HG03521 (cell line): ENCODE measurements at regions not wholly inside any gene's neighbourhood (a gene's known extent, or its start where the extent isn't known, plus 50 kb on each side); places are given as distances from the start of the nearest gene placed in this dataset.
"Not testable (repeated sequence)": the region's sequence is repeated elsewhere in the genome, so short reads cannot be mapped to it uniquely, and the experiment has no call there.

ENCODE experiments used
- ATAC-seq: cut with Tn5 transposase; IDR thresholded peaks from one replicate; pipeline ENCODE4 v1.9.1; 2021; ENCODE audit warnings: mild to moderate bottlenecking, moderate library complexity; ENCODE audit not compliant: unreplicated experiment

DNA sequence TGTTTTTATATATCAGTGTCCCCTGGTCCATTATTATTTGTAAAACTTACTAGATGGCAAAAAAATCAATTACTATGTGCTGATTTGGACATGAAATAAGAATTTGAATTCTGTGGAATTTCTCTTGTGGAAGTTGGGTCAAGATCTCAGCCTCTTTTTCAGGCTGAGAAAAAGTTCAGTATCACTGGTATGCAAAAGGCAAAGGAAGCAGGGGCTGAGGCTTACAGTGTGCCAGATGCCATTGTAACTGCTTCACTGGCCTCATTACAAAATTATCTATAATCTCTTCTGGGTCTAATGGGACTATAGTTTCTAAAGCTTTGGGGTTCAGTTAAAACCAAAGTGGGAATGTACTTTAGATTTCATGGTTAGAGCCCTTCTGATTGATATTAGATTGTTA is 125.9 kb upstream of the SLC7A14 start:
- ATAC-seq, result no peak

- no peak for ATAC-seq
Measured at GRCh38 chr3:170709046-170709445, 123.2 kb upstream of the SLC7A14 start.

DNA sequence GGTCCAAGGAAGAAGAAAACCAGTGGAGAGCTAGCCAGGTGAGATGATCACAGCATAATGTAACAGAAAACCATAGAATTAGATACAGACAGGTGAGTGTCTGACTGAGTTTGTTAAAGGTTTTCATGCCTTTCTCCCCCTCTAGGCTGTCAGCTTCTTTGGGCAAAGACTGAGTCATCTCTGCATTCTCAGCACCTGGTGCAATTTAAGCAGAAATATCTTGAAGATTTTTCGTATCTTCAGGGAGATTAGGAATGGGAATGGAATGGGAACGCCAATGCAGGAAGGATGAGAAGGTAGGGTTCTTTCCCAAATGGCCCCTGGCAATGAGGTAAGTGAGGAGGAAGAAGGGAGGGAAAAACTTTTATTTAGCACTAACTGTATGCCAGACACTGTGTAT is 122.0 kb upstream of the SLC7A14 start:
- no peak for ATAC-seq

DNA sequence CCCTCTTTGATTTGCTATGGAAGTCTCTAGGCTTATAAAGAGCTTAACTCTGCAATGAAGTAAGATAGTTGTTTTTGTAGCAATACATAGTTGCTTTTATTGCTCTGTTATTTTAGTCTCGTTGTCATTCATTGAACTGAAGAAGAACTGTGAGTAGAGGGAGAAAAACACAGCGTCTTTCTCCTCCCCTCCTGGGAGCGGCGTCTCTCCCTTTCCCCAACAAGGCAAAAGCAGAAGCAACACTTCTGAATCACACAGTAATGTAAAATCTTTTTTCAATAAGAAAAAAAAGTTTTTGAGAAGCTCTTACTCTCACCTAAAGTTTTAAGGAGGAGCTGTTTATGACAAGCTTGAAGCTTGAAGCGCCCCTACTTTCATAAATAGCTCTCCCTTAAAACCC is 119.3 kb upstream of the SLC7A14 start:
- no peak for ATAC-seq

GRCh38 chr3:170703121-170703588 is 117.3 kb upstream of the SLC7A14 start:
- ATAC-seq, result no peak

DNA sequence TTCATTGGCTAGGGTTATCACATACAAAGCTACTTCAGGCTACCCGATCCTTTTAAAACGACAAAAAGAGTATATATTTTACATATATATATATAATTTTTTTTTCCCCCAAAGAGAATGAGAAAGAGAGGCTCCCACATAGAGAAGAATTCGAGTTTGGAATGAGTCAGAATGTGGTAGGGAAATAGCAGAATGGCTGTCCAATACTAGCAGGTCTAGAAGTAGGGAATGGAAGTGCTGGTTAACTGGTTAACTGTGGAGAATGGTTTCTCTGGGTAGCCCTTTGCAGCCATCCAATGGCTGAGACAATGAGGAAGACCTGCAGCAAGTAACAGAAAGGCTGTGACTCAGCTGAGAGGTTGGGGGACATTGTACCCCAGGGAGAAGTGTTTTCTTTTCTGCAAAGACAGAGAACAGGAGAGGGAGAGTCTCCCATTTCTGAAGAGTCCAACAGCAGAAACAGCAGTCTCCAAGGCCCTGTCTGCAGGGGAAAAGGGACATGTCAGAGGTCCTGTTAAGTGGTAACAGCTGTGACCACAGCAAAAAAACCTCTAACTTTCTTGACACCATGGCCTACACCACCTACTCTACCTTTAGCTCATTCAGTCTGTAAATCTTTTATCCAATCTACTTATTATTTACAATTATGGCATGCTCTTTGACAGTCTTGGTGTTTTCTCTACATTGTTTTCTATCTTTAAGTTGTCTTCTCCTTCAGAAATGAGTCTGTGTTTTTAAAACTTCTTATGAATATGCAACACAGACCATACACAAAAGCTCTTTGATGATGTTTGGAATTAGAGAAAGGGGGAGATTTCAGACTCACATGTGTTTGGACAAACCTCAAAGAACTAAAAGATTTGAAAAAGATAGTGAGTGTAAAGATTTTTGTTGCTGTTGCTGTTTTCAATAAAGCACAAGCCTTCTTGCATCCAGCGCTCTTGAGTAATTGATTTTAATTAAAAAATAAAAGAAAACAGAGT is 116.1 kb upstream of the SLC7A14 start:
- ATAC-seq, result no peak

DNA sequence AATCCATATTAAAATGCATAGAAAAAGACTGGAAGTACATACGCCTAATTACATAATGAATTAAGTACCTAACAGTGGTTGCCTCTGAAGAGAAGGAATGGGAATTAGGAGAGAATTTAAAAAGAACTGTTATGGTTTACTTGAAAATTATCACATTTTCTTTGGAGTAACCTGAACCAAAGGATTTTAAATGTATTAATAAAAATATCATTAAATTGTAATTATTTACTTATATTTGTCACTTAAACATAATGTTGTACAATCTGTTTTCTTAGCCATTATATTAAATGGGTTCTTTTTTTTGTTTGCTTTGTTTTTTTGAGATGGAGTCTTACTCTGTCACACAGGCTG is 114.2 kb upstream of the SLC7A14 start:
- no peak for ATAC-seq

GRCh38 chr3:170699158-170700053 is 113.5 kb upstream of the SLC7A14 start:
- no peak for ATAC-seq

GRCh38 chr3:170697908-170698307 is 112.0 kb upstream of the SLC7A14 start:
- ATAC-seq, result no peak

DNA sequence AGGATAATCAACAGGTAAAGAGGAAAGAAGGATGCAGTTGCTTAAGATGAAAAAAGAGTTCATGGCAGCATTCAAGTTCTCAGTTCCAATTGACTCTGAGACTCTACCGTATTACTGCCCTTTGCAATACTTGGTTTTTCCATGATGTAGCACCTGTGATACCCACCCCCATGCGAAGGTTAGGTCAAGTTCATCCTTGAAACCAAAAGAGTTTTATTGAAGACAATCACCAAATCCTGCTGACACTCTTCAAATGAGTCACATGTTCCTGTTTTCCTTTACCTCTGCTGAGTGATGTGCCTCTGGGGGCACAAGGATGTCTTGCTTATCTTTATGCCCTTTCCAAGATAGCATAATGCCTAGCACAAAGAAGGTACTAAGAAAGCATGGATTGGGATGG is 111.3 kb upstream of the SLC7A14 start:
- no peak for ATAC-seq

DNA sequence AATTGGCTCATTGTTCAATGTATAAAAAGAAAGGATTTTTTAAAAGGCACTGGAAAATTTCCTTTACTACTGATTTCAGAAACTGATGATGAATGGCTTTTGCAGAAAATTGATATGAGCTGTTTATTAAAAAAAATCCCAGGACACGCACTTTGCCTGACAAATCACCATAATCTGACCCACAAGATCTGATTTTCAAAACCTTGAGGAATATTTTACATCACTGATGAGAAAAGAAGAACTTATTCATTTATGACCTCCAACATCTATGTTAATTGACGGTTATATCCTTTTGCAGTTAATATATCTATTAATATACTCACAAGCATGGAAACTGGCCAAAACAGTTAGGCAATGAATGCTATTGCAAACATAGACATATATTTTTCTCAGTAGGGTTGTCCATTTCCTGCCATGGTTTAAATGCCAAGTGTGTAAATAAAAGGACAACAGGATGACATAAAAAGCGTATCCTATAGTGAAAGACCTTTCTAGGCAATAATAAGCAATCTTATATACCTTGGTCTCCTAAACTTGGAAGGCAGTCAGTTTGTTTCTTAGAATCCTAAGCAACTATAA is 109.7 kb upstream of the SLC7A14 start:
- no peak for ATAC-seq

DNA sequence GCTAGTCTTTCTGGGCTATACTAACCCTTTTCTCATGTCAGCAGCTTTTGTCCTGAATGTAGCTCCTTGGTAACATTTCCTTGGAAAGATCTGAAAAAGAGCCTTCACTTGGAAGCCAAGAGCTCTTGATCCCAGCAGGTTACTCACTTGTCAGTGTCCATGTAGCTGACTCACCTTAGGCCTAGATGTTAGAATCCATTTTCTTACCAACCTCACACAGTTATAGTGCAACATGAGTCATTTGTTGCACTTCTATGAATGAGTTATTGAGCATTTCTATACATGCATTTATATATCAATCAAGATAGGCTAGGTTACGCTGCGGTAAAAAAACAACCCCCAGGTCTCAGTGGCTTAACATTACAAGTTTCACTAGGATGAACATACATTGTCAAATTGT is 106.8 kb upstream of the SLC7A14 start:
- no peak for ATAC-seq

GRCh38 chr3:170690661-170690981 is 104.7 kb upstream of the SLC7A14 start:
- no peak for ATAC-seq

DNA sequence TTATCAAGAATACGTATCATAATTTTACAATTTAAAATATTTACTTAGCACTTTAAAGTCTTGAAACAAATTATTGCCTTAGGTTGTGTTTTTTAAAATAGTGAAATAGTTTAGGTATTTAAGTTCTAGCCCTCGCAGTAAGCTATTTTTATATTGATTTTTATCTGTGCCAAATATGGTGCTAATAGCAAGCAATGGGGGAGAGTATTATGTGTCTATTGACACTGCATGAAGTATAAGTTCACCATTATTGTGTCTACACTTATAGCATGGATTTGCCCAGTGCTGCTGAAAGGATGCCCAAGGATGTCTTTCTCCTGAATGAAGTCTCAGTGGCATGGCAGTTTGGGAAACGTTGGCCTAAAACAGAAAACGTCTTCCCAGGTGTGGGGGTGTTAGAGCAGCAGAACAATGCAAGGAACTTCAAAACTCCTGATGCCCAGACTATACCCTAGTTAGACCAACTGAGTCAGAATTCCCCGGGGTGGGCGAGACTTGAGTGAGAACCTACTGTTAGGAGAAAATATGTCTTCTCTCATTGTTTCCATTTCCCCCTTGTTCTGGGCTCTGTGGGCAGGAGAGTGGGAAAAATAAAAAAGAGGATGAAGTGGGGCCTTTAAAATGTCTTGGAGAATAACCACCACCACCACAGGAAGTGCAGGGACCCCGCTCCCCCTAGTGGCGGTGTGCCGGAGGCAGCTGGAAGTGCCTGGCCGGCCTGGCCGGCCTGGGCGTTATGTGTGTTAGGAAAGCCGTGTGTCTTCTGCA is 104.2 kb upstream of the SLC7A14 start:
- ATAC-seq, result no peak

DNA sequence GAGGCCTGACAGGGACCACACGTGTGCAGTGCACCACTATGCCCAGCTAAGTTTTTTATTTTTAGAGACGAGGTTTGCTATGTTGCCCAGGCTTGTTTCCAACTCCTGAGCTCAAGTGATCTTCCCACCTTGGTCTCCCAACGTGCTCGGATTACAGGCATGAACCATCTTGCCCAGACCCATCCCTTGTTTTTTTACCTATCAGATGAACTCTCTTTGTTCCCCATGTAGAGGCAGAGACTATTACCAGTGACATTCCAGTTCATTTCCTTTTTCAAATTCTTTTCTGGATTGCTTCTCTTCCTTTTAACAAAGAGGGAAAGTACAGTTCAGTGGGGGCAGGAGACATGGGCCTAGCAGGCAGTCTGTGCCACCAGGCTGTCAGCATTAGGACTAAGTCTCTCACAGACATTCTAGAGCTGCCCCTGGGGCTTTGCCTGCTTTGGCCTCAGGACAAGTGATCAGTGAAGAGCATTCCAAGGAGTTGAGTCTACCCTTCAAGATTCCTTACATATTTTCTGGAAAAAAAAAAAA is 103.5 kb upstream of the SLC7A14 start:
- ATAC-seq, result no peak

DNA sequence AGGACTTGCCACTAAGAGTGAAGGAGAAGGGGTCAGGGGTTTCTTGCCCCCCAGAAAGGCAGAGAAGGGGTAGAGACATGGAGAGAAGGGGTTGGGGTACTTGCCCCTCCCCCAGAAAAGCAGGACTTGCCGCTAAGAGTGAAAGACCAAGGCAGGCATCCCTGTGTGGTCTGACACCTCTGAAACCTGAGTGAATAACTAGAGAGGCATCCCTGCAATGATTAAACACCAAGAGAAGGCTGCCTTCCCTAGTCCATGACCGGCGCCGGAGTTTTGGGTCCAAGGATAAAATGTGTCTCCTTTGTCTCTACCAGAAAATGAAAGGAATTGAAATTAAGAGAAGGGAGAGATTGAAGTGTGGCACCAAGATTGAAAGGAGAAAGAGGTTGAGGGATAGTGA is 102.3 kb upstream of the SLC7A14 start:
- ATAC-seq, result not testable (repeated sequence)

DNA sequence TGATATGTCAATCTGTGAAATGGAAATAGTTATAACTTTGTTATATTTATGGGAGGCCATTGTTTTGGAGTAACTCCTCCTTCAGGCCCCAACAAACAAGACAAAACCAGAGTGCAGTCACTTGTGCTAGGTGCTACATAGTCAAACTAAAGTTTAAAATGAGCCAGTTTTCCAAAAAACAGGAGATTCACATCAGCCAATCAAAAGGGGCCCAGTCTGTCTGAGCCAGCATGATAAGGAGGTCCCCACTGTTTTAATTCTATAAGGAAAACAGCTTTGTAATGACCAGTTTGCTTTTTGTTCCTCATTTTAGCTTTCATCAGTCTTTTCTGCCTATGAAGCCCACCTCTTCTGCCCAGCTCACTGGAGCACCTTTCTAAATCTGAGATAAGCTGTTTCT is 94.7 kb upstream of the SLC7A14 start:
- ATAC-seq, result no peak

- ATAC-seq, result no peak
Measured at GRCh38 chr3:170679190-170679589, 93.3 kb upstream of the SLC7A14 start.

GRCh38 chr3:170670504-170670903 is 84.6 kb upstream of the SLC7A14 start:
- ATAC-seq, result no peak

DNA sequence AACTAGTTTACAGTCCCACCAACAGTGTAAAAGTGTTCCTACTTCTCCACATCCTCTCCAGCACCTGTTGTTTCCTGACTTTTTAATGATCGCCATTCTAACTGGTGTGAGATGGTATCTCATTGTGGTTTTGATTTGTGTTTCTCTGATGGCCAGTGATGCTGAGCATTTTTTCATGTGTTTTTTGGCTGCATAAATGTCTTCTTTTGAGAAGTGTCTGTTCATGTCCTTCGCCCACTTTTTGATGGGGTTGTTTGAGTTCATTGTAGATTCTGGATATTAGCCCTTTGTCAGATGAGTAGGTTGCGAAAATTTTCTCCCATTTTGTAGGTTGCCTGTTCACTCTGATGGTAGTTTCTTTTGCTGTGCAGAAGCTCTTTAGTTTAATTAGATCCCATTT is 77.1 kb upstream of the SLC7A14 start:
- ATAC-seq, result not testable (repeated sequence)
